Cardiac muscle cell (in vitro differentiated cells and primary cell): ENCODE measurements at regions not wholly inside any gene's neighbourhood (a gene's known extent, or its start where the extent isn't known, plus 50 kb on each side); places are given as distances from the start of the nearest gene placed in this dataset.
A peak's percentile ranks its signal among the peaks of the same experiment; 100 is the strongest.

ENCODE experiments used
- DNase-seq, 2 donors: peaks; one replicate each; pipeline versions ENCODE4 v3.0.0 to v3.0.0-alpha.2; 2010 to 2017; ENCODE audit warnings: low read depth in 1 of 2, low spot score in 1 of 2
- H3K27ac ChIP-seq: fragments of 200-600 bp; sonication (generic); 2 replicates; pipeline ENCODE4 v1.5.1; 2016
- H3K27me3 ChIP-seq: fragments of 200-600 bp; sonication (generic); 2 replicates; pipeline ENCODE4 v1.6.0; 2016; ENCODE audit warnings: control low read depth
- H3K36me3 ChIP-seq: fragments of 200-600 bp; sonication (generic); 2 replicates; pipeline ENCODE4 v1.5.1; 2016; ENCODE audit warnings: control low read depth
- H3K4me1 ChIP-seq: fragments of 200-600 bp; sonication (generic); 2 replicates; pipeline ENCODE4 v1.8.1; 2017; ENCODE audit warnings: low read depth, mild to moderate bottlenecking, mixed run types
- H3K4me3 ChIP-seq: fragments of 200-600 bp; sonication (generic); 2 replicates; pipeline ENCODE4 v1.5.1; 2016; ENCODE audit warnings: mild to moderate bottlenecking
- H3K9me3 ChIP-seq: fragments of 200-600 bp; sonication (generic); 2 replicates; pipeline ENCODE4 v1.5.1; 2017; ENCODE audit warnings: low read depth, mild to moderate bottlenecking, control low read depth
- TF ChIP-seq, protein P1 (sequence below): IDR thresholded peaks from 2 replicates; pipeline ENCODE4 v1.5.1; 2012; ENCODE audit warnings: low read depth, mild to moderate bottlenecking, low read length

DNA sequence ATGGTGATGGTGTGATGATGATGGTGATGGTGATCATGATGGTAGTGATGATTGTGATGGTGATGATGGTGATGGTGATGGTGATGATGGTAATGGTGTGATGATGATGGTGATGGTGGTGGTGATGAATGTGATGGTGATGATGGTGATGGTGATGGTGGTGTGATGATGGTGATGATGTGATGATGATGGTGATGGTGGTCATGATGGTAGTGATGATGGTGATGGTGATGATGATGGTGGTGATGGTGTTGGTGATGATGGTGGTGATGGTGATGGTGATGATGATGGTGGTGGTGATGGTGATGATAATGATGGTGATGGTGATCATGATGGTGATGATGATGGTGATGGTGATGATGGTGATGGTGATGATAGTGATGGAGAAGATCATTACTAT lies 120.3 kb downstream of the ZNF664 start:
- DNase-seq: no peak
- H3K36me3 ChIP-seq: no peaks in the 10 kb centered on the region
- H3K27me3 ChIP-seq: no peaks in the 10 kb centered on the region
- no peaks in the 10 kb centered on the region for H3K4me1 ChIP-seq
- H3K4me3 ChIP-seq: no peak overlapping the region
- H3K27ac ChIP-seq: no peak overlapping the region
- H3K9me3 ChIP-seq: no peaks in the 10 kb centered on the region
- TF ChIP-seq, protein P1, sequence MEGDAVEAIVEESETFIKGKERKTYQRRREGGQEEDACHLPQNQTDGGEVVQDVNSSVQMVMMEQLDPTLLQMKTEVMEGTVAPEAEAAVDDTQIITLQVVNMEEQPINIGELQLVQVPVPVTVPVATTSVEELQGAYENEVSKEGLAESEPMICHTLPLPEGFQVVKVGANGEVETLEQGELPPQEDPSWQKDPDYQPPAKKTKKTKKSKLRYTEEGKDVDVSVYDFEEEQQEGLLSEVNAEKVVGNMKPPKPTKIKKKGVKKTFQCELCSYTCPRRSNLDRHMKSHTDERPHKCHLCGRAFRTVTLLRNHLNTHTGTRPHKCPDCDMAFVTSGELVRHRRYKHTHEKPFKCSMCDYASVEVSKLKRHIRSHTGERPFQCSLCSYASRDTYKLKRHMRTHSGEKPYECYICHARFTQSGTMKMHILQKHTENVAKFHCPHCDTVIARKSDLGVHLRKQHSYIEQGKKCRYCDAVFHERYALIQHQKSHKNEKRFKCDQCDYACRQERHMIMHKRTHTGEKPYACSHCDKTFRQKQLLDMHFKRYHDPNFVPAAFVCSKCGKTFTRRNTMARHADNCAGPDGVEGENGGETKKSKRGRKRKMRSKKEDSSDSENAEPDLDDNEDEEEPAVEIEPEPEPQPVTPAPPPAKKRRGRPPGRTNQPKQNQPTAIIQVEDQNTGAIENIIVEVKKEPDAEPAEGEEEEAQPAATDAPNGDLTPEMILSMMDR: no peak

DNA sequence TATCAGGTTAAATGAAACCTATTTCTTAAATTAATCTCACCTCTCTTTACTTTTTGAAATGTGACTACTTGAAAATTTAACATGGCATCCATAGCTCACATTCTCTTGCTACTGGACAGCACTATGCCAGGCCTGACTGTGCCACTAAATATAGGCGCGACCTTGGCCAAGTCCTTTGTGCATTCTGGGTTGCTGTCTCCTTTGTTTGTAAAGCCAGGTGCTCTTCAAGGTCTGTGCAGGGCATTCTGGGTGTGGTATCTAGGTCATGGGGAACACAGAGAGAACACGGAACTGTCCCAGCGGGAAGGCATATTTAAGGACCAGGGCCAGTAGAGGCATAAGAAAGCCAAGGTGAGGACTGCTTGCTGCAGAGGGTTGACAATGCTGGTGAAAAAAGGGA lies 121.2 kb downstream of the ZNF664 start:
- Histone ChIP-seq H3K9me3 (no peaks in the 10 kb centered on the region), H3K4me1 (no peaks in the 10 kb centered on the region), H3K4me3 (no peak overlapping the region), H3K27me3 (no peaks in the 10 kb centered on the region), H3K27ac (no peak overlapping the region), H3K36me3 (no peaks in the 10 kb centered on the region)
- DNase-seq: no peak
- TF ChIP-seq, protein P1: no peak

DNA sequence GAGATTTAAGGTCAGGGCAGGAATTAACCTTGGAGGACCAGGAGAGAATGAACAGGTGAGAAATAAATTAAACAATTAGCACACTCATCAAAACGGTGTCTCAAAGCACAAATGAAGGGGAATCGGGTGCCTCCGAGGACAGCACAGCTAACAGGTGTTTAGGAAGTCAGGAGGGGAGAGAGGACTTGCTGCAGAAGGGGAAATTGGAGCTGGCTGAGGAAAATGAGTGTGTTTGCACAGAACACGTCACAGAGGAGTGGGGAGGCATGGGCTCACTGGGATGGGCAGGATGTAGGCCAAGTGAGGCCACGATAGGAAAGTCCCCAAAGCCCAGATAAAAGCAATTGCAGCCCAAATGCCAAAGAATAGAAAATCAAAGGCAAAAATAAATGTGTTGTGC lies 121.7 kb downstream of the ZNF664 start:
- no peak for DNase-seq
- H3K9me3 ChIP-seq: no peaks in the 10 kb centered on the region
- no peaks in the 10 kb centered on the region for H3K4me1 ChIP-seq
- H3K36me3 ChIP-seq: no peaks in the 10 kb centered on the region
- H3K27me3 ChIP-seq: no peaks in the 10 kb centered on the region
- no peak overlapping the region for H3K27ac ChIP-seq
- H3K4me3 ChIP-seq: no peak overlapping the region
- TF ChIP-seq, protein P1: no peak

GRCh38 chr12:124096109-124096508 lies 123.1 kb downstream of the ZNF664 start:
- Histone ChIP-seq H3K9me3 (no peaks in the 10 kb centered on the region), H3K4me1 (no peaks in the 10 kb centered on the region), H3K36me3 (no peaks in the 10 kb centered on the region), H3K27ac (no peak overlapping the region), H3K27me3 (no peaks in the 10 kb centered on the region), H3K4me3 (no peak overlapping the region)
- DNase-seq: no peak
- TF ChIP-seq, protein P1: no peak

- no peaks in the 10 kb centered on the region for H3K4me1 ChIP-seq
- H3K36me3 ChIP-seq: no peaks in the 10 kb centered on the region
- TF ChIP-seq, protein P1: no peak
- no peak for DNase-seq
- no peak overlapping the region for H3K27ac ChIP-seq
- H3K4me3 ChIP-seq: no peak overlapping the region
- H3K9me3 ChIP-seq: no peaks in the 10 kb centered on the region
- H3K27me3 ChIP-seq: no peaks in the 10 kb centered on the region
Measured at GRCh38 chr12:124096869-124097434, 123.9 kb downstream of the ZNF664 start.

DNA sequence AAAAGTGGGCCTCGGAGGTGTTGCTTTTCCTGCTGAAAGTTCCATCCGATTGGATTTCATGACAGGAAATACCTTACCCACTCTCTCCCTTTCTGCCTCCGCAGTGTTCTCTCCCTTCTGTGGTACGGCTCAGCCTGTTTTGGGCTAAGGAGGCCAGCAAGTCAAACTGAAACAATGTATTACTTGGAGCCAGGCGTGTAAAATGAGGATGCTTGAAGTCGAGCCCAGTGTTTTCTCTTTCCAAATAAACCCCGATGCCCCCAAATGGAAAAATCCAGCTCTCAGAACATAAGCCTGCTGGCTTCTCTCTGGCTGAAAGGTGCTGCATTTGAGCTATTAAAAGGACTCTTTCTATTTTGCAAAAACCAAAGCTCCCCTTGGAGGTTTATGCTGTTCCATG lies 124.7 kb downstream of the ZNF664 start:
- Histone ChIP-seq H3K36me3 (no peaks in the 10 kb centered on the region), H3K4me3 (no peak overlapping the region), H3K27ac (no peak overlapping the region), H3K9me3 (no peaks in the 10 kb centered on the region), H3K27me3 (no peaks in the 10 kb centered on the region), H3K4me1 (no peaks in the 10 kb centered on the region)
- peak in 1 of 2 donors; percentile 16 for DNase-seq
- TF ChIP-seq, protein P1: no peak
